ENCODE measurements at regions not wholly inside any gene's neighbourhood (a gene's known extent, or its start where the extent isn't known, plus 50 kb on each side); places are given as distances from the start of the nearest gene placed in this dataset.

GRCh38 chr11:90321018-90321417, 98.2 kb upstream of the CHORDC1 start:
- H4K20me1 ChIP-seq (ENCODE audit: control insufficient read depth, insufficient read depth, low read depth, low read length): no peaks in the 10 kb centered on the region
- no peaks in the 10 kb centered on the region for H3K27me3 ChIP-seq (ENCODE audit: control insufficient read depth, low read length)
- no peaks in the 10 kb centered on the region for H3F3A ChIP-seq (ENCODE audit: control insufficient read depth, insufficient read depth)
- H3K9me2 ChIP-seq (replicated peaks; ENCODE audit: control insufficient read depth, low read length): no peaks in the 10 kb centered on the region
- H3K4me2 ChIP-seq (ENCODE audit: low read length): no peak overlapping the region
- H3K27ac ChIP-seq (ENCODE audit: low read depth, low read length): no peak overlapping the region
- no peak for TF ChIP-seq EZH2phosphoT487 (IDR thresholded peaks at IDR 0.05; ENCODE audit: borderline replicate concordance, low read length)
- TF ChIP-seq CTCF (IDR thresholded peaks at IDR 0.05; ENCODE audit: low read depth, low read length, poor library complexity, severe bottlenecking): no peak
- no peaks in the 10 kb centered on the region for H3K9me3 ChIP-seq (ENCODE audit: control insufficient read depth, insufficient read depth, low read length)
- H3K4me3 ChIP-seq (ENCODE audit: low read length): no peak overlapping the region
- no peaks in the 10 kb centered on the region for H3K4me1 ChIP-seq (ENCODE audit: control insufficient read depth, low read length)
- no peaks in the 10 kb centered on the region for H3K36me3 ChIP-seq (ENCODE audit: control insufficient read depth, low read length)
- no peaks in the 10 kb centered on the region for H3K79me2 ChIP-seq (ENCODE audit: control insufficient read depth, low read length)

- H3K4me3 ChIP-seq (ENCODE audit: low read length): no peak overlapping the region
- no peaks in the 10 kb centered on the region for H4K20me1 ChIP-seq (ENCODE audit: control insufficient read depth, insufficient read depth, low read depth, low read length)
- no peaks in the 10 kb centered on the region for H3K27me3 ChIP-seq (ENCODE audit: control insufficient read depth, low read length)
- no peaks in the 10 kb centered on the region for H3F3A ChIP-seq (ENCODE audit: control insufficient read depth, insufficient read depth)
- no peaks in the 10 kb centered on the region for H3K9me2 ChIP-seq (replicated peaks; ENCODE audit: control insufficient read depth, low read length)
- TF ChIP-seq CTCF (IDR thresholded peaks at IDR 0.05; ENCODE audit: low read depth, low read length, poor library complexity, severe bottlenecking) (no peak), EZH2phosphoT487 (IDR thresholded peaks at IDR 0.05; ENCODE audit: borderline replicate concordance, low read length) (no peak)
- no peak overlapping the region for H3K4me2 ChIP-seq (ENCODE audit: low read length)
- no peaks in the 10 kb centered on the region for H3K79me2 ChIP-seq (ENCODE audit: control insufficient read depth, low read length)
- H3K36me3 ChIP-seq (ENCODE audit: control insufficient read depth, low read length): no peaks in the 10 kb centered on the region
- no peaks in the 10 kb centered on the region for H3K4me1 ChIP-seq (ENCODE audit: control insufficient read depth, low read length)
- H3K9me3 ChIP-seq (ENCODE audit: control insufficient read depth, insufficient read depth, low read length): no peaks in the 10 kb centered on the region
- H3K27ac ChIP-seq (ENCODE audit: low read depth, low read length): no peak overlapping the region
These were observed 95.8 kb upstream of the CHORDC1 start for GRCh38 chr11:90318651-90319050.

- H3K27ac ChIP-seq (ENCODE audit: low read depth, low read length): no peak overlapping the region
- no peaks in the 10 kb centered on the region for H3K9me3 ChIP-seq (ENCODE audit: control insufficient read depth, insufficient read depth, low read length)
- no peaks in the 10 kb centered on the region for H3F3A ChIP-seq (ENCODE audit: control insufficient read depth, insufficient read depth)
- H4K20me1 ChIP-seq (ENCODE audit: control insufficient read depth, insufficient read depth, low read depth, low read length): no peaks in the 10 kb centered on the region
- H3K36me3 ChIP-seq (ENCODE audit: control insufficient read depth, low read length): no peaks in the 10 kb centered on the region
- TF ChIP-seq CTCF (IDR thresholded peaks at IDR 0.05; ENCODE audit: low read depth, low read length, poor library complexity, severe bottlenecking) (no peak), EZH2phosphoT487 (IDR thresholded peaks at IDR 0.05; ENCODE audit: borderline replicate concordance, low read length) (no peak)
- H3K27me3 ChIP-seq (ENCODE audit: control insufficient read depth, low read length): no peaks in the 10 kb centered on the region
- H3K4me1 ChIP-seq (ENCODE audit: control insufficient read depth, low read length): no peaks in the 10 kb centered on the region
- H3K79me2 ChIP-seq (ENCODE audit: control insufficient read depth, low read length): no peaks in the 10 kb centered on the region
- no peaks in the 10 kb centered on the region for H3K9me2 ChIP-seq (replicated peaks; ENCODE audit: control insufficient read depth, low read length)
- H3K4me2 ChIP-seq (ENCODE audit: low read length): no peak overlapping the region
- no peak overlapping the region for H3K4me3 ChIP-seq (ENCODE audit: low read length)
These were observed 87.4 kb upstream of the CHORDC1 start for GRCh38 chr11:90310210-90310609.

- no peaks in the 10 kb centered on the region for H3K4me1 ChIP-seq (ENCODE audit: control insufficient read depth, low read length)
- H3K9me3 ChIP-seq (ENCODE audit: control insufficient read depth, insufficient read depth, low read length): no peaks in the 10 kb centered on the region
- no peaks in the 10 kb centered on the region for H4K20me1 ChIP-seq (ENCODE audit: control insufficient read depth, insufficient read depth, low read depth, low read length)
- no peaks in the 10 kb centered on the region for H3K27me3 ChIP-seq (ENCODE audit: control insufficient read depth, low read length)
- H3K4me3 ChIP-seq (ENCODE audit: low read length): no peak overlapping the region
- no peaks in the 10 kb centered on the region for H3F3A ChIP-seq (ENCODE audit: control insufficient read depth, insufficient read depth)
- H3K9me2 ChIP-seq (replicated peaks; ENCODE audit: control insufficient read depth, low read length): no peaks in the 10 kb centered on the region
- no peak overlapping the region for H3K4me2 ChIP-seq (ENCODE audit: low read length)
- no peak overlapping the region for H3K27ac ChIP-seq (ENCODE audit: low read depth, low read length)
- no peaks in the 10 kb centered on the region for H3K79me2 ChIP-seq (ENCODE audit: control insufficient read depth, low read length)
- TF ChIP-seq CTCF (IDR thresholded peaks at IDR 0.05; ENCODE audit: low read depth, low read length, poor library complexity, severe bottlenecking) (no peak), EZH2phosphoT487 (IDR thresholded peaks at IDR 0.05; ENCODE audit: borderline replicate concordance, low read length) (no peak)
- H3K36me3 ChIP-seq (ENCODE audit: control insufficient read depth, low read length): no peaks in the 10 kb centered on the region
These were observed 86.8 kb upstream of the CHORDC1 start for GRCh38 chr11:90309693-90310092.

Measured in DOHH2 (cell line).